LNCaP clone FGC (cell line): ENCODE measurements at regions not wholly inside any gene's neighbourhood (a gene's known extent, or its start where the extent isn't known, plus 50 kb on each side); places are given as distances from the start of the nearest gene placed in this dataset.

Source experiments
- DNase-seq: peaks from one replicate; pipeline ENCODE4 v3.0.0-alpha.2; 2011; ENCODE audit warnings: low read depth
- H3K4me3 ChIP-seq: 2 replicates; pipeline ENCODE4 v1.5.1; 2011; ENCODE audit warnings: mild to moderate bottlenecking, low read depth, low read length, control low read depth
- CTCF ChIP-seq: IDR thresholded peaks from 2 replicates; pipeline ENCODE4 v1.5.1; 2012; ENCODE audit warnings: mild to moderate bottlenecking; ENCODE audit not compliant: control insufficient read depth, insufficient read depth; ENCODE audit errors: extremely low read depth

DNA sequence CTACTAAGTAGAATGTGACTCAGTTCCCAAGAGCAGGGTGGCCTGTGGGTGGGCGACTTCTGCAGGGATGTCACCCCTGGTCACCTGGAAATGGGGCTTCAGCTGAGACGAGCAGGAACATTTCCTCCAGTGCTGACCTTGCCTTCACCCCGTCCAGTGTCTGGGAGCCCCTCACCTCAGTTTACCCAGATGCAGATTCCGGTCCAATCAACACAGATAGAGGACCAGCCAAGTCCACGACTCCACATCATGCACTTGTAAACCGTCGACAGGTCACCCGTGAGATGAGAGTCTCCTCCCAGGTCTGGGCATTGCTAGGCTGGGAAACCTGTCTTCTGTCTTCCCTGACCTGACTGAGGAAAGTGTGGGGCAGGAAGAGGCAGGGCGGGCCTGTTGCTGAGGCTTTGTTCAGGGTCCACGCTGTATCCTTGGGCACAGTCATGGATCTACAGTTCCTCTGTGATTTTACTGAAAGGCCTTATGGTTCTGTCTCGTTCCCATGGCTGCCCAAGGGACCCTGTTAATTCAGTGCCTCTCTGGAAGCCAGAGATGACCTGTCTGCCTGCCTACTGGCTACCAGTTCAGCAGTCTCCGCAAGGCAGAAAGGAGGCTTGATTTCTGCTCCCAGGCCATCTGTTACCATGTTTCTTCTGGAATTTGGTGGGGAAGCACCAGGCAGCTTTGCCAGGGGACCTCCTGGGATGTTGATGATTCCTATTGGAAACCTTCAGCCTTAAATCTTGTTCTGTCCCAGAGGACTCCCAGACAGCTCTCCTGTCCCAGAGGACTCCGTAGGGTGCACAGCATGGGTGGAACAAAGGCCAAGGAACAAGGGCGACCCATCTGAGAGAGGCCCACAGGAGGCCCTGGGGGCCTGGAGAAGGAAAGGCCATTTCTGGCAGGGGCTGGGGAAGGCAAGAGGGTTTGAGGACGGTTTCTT lies 288.5 kb upstream of the RTL1 start:
- TF ChIP-seq CTCF = no peak
- no peak for DNase-seq
- H3K4me3 ChIP-seq = no peak overlapping the region

DNA sequence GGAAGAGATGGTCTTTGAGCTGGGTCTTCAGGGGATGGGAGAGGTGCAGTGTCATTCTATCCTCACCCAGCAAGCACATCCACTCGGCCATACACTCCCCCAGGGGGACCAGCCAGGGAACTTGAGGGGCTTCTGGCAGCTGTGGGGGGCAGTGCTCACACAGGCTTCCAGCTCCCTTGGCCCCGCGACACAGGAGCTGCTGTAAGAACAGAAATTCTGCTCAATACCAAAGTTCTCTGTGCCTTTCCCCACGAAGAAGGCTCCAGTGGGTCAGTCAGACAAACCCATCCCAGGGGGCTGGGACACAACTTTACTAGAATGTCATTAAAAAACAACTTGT lies 289.1 kb upstream of the RTL1 start:
- no peak overlapping the region for H3K4me3 ChIP-seq
- no peak for DNase-seq
- no peak for TF ChIP-seq CTCF

DNA sequence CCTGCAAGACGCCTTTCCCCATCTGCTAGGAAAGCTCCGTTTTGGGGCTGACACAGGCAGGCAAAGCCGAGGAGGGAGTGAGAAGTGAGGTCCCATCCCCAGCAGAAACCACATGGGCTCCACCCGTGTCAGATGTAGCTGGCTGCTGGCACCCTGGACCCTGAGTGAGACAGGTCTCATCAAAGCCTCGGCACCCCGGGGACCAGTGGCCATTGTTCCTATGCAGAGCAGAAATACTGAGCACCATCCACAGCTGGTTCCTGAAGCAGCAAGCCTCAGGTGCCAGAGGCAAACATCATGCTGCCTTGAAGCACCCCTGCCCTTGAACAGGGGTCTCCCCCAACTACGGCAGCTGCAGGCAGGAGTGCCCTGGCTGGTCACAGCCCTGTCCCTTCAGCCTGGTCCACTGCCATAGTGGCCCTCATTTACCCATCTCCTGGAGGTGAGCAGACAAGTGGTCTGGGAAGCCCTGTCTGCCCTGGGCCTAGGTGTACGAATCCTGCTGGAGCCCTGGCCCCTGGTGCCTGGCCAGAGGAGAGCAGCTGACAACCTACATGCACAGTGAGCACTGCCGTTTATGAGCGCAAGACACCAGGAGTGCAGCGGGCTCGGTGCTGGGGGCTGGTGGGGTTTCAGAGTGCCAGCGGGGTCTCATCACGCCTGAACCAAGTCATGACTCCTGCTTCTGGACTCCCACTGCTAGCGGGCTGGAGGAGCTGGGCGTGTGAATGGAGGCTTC lies 289.8 kb upstream of the RTL1 start:
- H3K4me3 ChIP-seq = no peak overlapping the region
- no peak for DNase-seq
- TF ChIP-seq CTCF = no peak

GRCh38 chr14:101193845-101194372 lies 290.4 kb upstream of the RTL1 start:
- no peak overlapping the region for H3K4me3 ChIP-seq
- TF ChIP-seq CTCF = no peak
- no peak for DNase-seq

DNA sequence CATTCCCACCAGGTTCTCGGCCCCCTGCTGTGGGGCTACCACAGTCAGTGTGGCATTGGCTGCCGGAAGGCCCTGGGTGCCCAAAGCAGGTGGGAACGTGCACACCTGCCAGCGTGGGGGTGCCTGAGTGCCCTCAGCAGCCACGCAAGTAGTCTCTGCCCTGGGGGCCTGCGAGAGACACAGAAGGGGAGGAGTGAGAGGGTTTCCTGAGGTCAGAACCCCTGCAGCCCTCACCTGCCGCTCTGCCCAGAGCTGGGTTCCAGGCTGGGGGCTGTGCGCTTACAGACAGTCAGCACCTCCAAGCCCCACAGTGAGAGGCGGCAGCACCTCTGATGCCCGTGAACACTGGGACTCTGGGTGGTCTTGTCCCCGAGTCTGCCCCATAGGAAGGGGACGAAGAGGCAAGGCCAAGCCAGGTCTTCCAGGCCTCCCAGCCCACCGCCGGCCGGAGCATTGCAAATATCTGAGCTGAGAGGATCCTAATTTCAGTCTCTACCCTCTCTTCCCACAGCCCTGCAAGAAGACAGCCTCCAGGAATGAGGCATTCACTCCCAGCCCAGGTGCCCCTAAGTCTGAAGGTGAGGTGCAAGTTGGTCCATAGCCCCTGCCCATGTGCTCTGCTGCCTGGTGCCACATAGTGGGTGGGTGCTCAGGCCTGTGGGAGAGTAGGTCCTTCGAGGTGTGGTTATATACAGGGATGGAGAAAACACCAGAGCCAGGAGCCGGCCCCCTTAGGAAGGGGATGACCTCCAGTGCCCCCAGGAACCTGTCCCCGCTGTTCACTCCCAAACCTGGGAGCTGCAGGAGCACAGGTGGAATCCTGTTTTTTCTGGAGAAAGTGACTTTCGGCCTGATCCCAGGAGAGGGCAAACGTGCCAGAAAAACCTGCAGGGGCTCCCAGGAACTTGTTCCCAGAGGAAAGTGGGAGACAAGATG lies 291.1 kb upstream of the RTL1 start:
- no peak overlapping the region for H3K4me3 ChIP-seq
- no peak for DNase-seq
- TF ChIP-seq CTCF = no peak

DNA sequence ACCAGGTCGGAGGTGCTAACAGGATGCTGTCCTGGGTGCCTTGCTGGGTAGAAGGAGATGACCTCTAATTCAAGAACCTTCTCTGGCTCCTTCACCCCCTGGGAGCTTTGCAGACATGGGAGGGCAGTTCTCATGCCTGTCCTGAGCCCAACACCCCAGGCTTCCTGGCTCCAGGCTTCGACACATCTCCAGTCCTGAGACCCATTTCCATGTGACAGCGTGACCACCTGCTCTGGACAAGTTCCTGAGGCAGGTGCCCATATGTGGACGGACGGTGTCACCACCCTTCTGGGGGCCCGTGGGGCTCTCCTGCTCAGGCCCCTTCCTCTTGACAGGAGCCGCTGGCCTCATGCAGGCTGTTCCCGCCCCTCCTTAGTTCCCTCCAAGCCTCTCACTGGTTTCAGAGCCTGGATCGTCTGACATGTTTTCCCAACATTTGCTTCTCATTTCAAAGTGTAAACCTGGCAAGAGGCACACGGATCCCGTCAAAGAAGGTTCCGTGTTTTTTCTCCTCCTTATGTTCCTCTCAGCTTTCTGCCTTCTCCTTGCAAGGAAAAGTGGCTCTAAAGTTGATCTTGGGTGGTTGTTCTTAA lies 291.9 kb upstream of the RTL1 start:
- TF ChIP-seq CTCF = no peak
- DNase-seq = no peak
- H3K4me3 ChIP-seq = no peak overlapping the region
